Suppressor macrophage (primary cell): ENCODE measurements at regions not wholly inside any gene's neighbourhood (a gene's known extent, or its start where the extent isn't known, plus 50 kb on each side); places are given as distances from the start of the nearest gene placed in this dataset.
A peak's percentile ranks its signal among the peaks of the same experiment; 100 is the strongest.

Experiments
- DNase-seq, 4 experiments: peaks; one replicate each; pipeline ENCODE4 v3.0.0-alpha.2; 2020 to 2022

- no peak for DNase-seq
Observed at GRCh38 chr2:238584617-238585016, 157.9 kb downstream of the ASB1 start.

DNA sequence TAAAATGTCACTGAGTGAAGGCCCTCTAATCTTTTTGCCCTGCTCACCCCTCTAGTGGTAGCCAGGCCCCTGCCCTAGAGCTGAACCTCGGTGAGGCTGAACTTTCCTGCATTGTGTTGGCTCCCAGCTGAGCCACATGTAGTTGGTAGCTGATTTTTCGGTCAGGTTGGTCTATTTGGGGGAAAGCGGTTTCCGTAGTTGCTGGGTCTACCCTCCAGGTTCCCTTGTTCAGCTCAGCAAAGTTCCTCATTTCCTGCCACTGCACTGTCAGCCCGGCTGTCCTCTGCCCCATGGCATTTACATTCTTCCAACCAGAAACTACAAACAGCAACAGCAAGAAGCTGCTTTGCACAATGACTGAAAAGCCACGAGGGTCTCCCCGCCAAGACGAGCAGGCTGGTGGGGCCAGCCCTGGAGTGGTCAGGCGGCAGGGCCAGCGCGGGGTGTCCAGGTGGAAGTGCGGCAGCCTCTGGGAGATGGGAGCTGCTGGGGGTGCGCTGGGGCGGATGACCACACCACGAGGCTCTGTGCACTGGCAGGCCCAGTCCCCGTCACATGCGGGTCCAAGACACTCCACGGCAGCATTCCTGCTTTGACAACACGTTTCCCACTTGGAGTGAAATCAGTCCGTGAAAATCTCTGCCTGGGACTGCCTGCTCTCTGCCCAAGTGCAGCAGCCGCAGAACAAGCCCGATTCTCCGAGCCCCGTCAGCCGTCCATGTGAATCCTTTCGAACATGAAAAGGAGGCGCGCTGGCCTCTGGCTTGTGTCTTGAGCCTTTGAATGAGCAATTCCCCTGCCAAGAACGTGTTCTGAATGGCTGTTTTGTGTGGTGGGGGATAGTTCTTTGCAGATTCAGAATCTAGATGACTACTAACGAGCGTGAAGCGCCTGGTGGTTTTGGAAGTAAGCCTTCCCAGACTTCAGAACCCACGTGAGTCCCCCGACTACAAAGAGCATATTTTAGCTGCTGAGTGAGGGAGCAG is 159.4 kb downstream of the ASB1 start:
- DNase-seq, result peak in 2 of 4 experiments; percentile 7 to 12

DNA sequence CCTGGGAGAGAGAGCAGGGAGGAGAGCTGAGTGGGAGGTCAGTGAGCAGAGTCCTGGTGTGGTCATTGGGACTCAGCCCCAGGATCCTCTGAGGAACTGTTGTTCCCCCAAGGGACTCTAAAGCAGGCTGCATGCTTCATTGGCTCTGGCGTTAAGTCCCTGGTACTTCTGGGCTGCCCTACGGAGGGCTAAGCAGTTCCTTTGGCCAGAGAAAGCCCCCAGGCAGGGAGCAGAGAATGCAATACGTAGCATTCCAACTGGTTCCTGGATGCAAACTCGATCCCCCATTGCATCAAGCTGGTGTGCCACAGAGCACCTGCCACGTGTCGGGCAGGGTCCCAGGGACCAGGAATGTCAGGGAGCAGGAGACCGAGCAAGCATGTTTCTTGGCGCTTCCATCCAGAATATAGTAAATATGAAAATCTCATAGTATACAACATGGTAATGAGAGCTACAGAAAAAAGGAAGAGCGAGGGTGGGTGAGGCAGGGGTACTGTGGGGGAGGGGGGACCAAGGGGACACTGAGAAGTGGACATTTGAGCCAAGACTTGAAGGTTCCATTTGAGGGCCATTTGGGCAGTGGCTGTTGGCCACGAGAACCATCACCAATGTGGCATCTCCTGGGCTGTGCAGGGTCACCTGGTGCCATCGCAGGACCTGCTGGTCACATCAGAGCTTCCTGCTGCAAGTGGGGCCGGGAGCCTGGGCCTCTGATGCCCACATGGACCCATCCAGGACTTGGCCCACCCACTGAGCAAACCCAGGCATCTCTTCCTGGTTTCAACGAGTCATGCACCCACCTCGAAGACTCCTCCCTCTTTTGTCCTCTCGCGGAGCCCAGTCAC is 160.4 kb downstream of the ASB1 start:
- DNase-seq, result no peak

- DNase-seq, result no peak
Observed at GRCh38 chr2:238587776-238588660, 161.3 kb downstream of the ASB1 start.

DNA sequence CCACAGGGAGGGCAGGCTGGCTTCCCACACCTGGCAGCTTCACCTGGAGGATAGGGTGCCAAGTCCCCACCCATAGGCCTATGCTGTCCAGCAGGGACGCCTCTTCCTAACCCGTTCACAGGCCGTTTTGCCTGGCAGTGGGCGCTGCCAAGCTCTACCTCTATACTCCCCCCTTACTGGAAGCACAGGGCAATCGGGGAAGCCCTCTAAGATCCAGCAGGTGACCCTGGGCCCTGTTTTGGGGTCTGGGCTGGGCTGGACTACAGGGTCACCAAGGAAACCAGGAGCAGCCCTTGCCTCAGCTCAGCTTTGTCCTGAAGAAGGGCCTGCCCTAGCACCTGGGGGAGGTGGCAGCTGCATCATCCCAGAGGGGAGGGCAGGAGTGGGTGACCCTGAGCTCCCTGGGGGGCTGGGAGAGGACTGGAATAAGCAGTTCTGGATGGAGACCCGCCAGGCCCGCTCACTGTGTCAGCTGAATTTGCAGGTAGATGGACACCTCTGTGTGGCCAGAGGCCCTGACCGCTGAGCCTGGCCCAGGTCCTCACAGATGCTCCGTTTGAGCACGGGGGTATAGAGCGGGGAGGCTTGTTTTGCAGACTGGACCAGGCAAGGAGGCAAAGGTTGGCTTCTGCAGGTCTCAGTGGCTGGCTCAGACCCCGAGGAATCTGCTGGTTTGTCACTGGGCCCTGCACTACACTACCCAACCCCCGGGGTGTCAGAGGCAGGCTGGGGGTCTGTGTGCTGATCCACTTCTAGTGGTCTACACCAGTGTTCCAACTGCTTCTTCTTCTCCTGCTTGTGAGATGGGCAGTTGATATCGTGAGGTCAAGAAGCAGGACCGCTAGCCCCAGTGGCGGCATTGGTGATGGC is 163.1 kb downstream of the ASB1 start:
- DNase-seq, result no peak

GRCh38 chr2:238591732-238592131 is 165.0 kb downstream of the ASB1 start:
- peak in 1 of 4 experiments; percentile 22 for DNase-seq

DNA sequence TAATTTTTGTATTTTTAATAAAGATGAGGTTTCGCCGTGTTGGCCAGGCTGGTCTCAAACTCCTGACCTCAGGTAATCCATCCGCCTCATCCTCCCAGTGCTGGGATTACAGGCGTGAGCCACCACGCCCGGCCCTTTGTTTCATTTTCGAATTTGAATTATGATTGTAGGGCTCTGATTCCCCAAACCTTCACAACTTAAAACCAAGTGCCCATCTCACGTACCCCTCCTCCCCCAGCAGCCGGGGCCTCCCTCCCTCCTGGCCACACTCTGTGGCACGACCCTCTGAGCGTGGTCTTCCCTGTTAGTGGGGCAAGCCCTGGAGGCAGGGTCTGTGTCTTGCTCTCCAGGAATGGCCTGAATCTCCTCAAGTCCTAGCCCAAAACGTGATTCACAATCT is 166.5 kb downstream of the ASB1 start:
- DNase-seq, result no peak

- DNase-seq, result no peak
Observed at GRCh38 chr2:238593678-238594077, 167.0 kb downstream of the ASB1 start.

- DNase-seq, result no peak
Observed at GRCh38 chr2:238594796-238595749, 168.3 kb downstream of the ASB1 start.

DNA sequence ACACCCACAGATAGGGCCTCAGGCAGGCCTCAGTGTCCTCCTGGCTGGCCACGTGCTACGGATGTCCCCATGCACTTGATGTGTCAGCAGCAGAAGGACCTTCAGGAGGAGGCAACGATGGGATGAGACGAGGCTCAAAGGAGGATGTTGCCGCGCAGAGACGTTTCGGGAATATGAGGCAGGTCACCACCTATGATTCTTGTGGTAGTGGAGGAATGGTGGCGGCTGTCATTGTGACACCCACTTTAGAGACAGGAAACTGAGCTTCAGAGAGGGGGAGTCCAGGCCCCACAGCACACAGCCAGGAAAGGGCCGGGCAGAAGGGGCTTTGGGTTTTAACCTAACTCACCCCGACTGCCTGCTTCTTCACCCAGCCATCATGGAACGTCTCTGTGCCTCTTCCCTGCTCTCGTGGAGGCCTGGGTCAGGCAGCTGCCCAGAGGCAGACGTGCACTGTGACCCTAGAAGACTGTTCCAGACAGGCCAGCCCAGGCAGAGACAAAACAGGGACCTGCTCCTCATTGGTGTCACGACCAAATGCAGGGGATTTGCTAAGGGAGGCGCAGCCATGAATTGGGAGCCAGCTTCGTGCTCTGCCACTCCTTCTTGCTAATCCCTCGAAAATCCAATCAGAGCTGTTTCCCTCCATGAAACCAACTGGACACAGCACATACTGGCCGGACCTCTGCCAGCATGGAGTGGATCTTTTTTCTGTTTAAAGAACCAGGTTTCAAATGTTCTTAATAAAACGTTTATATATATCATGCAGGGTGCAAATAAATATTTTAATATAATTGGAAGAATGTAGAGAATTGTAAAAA is 169.2 kb downstream of the ASB1 start:
- DNase-seq, result no peak

GRCh38 chr2:238596571-238597551 is 170.1 kb downstream of the ASB1 start:
- no peak for DNase-seq

- DNase-seq, result peak in 1 of 4 experiments; percentile 7
Observed at GRCh38 chr2:238597638-238598528, 171.2 kb downstream of the ASB1 start.

DNA sequence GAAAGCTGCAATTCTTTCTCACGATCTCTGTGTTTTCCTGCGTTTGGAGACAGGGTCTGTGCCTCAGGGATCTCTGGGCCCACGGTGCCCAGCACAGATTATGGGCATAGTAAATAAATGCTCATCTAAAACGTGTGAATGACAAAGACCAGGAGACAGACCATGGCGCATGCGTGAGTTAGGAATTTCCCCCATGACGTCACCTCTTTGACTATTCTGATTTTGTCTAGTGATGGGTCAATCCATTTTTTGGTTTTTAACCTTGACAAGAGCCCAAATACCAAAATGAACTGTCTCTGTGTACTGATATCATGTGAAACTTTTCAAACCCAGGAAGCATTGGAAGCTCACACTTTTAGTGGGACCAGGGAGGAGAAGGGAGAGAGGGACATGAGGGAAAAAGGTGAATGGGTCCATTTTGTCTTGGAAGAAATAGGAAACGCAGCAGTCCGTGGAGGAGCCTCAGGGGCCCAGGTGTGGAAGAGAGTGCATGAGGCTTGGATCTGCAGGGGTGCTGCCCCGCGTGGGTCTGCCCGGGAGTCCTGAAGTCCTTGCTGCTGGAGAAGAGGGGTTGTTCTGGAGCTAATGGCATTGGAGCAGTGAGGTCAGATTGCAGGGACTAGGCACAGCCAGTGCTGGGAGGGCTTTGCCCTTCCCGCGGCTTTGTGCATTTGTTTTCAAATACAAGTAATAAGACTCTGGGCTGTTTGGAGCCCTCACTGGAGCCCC is 172.2 kb downstream of the ASB1 start:
- DNase-seq, result no peak

DNA sequence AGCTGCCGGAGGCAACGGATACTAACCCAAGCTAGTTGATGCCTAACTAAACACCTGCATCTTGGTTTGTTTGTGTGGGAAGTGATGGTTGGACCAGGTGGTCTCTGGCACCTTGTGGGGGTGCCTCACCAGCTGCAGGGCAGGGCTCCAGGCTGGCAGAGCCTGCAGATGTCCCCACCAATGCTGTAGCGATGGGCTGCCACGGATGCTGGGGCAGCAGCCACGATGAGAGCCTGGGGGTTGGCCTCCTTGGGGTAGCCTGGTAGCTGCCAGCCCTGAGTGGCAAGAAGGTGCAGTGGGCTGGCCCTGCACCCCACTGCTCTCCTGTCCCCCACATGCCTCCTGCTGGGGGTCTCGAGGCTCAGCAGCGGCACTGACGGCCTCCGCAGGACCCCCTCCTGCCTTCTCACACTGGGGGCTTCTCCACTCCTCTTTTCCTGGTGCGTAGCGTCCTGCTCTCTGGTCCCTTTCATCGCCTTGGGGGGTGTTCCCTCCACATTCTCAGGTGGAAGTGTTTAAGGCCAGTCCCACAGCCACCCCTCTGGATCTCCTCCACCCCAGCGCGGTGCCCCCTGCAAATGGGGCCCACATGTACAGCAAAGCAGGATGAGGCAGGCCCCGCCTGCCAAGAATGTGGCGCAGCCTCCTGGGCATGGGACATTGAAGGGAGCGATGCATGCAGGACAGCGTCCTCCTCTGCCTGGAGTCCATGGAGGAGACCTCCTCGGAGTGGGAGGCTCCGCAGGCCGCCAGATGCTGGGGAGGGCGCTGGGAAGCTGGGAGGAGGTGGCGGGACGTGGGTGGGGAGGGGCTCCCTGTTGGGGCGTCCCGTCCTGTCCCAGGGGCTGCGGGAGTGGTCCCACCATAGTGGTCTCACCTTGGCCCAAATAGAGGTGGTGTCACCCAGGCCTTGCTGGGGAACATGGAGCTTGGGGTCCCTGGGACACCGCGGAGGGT is 173.1 kb downstream of the ASB1 start:
- no peak for DNase-seq
